K562 (cell line): ENCODE measurements at regions not wholly inside any gene's neighbourhood (a gene's known extent, or its start where the extent isn't known, plus 50 kb on each side); places are given as distances from the start of the nearest gene placed in this dataset.

ENCODE experiments used
- ATAC-seq: fragments of 200-7000 bp; cut with Tn5 transposase; 3 replicates; pipeline ENCODE4 v1.9.1; 2020; ENCODE audit warnings: moderate library complexity
- BruUV-seq: library from RNA; stranded (reverse); fragments of 400-500 nt; replicated peaks from 2 replicates; lab custom pipeline; 2021; lab: Mats Ljungman, UMichigan
- CTCF ChIA-PET: fragments of 300-600 bp; formaldehyde crosslinking; extraction: SDS; loops from one replicate; lab custom pipeline; 2021; ENCODE audit warnings: low intra/inter-chr PET ratio; lab: Yijun Ruan, JAX
- POLR2A ChIA-PET: fragments of 300-600, 350-650 bp; sonication (Branson Sonifier 250); formaldehyde crosslinking; extraction: SDS; loops from one replicate; lab custom pipeline; 2021; ENCODE audit warnings: antibody characterized with exemption, inconsistent platforms; lab: Yijun Ruan, JAX
- DNase-seq, 4 experiments: peaks; one replicate each; pipeline versions ENCODE4 v3.0.0 to v3.0.0-alpha.2; 2011 to 2018; ENCODE audit warnings: low spot score in 3 of 4, mixed read lengths in 3 of 4; ENCODE audit errors: extremely low read depth in 1 of 4
- FAIRE-seq: peaks from 2 replicates; lab custom pipeline; 2011; peaks lifted over from hg19 to GRCh38; lab: Jason Lieb, UNC
- H2AFZ ChIP-seq: 2 replicates; pipeline ENCODE4 v1.6.0; 2011; ENCODE audit warnings: low read depth, low read length, control low read depth, inconsistent platforms
- H3K27ac ChIP-seq: fragments of 200-600 bp; 3 replicates; pipeline ENCODE4 v1.8.0; 2011; ENCODE audit warnings: low read depth, mild to moderate bottlenecking, control low read depth, inconsistent platforms, low read length, moderate library complexity, mixed read lengths; ENCODE audit errors: extremely low read depth
- H3K27me3 ChIP-seq, 2 experiments: fragments of 300-600 bp in 1 of 2; 2 replicates in 1 of 2; 3 replicates in 1 of 2; pipeline versions ENCODE4 v1.6.0 to v1.8.0; 2011; ENCODE audit warnings: inconsistent platforms in 2 of 2, low read length in 2 of 2, mild to moderate bottlenecking in 1 of 2, mixed read lengths in 1 of 2, moderate library complexity in 1 of 2; ENCODE audit not compliant: control insufficient read depth in 2 of 2, insufficient read depth in 2 of 2
- H3K36me3 ChIP-seq: fragments of 300-600 bp; 3 replicates; pipeline ENCODE4 v1.8.0; 2011; ENCODE audit warnings: mild to moderate bottlenecking, low read length, inconsistent platforms; ENCODE audit not compliant: control insufficient read depth, insufficient read depth
- H3K4me1 ChIP-seq, 2 experiments: fragments of 200-600 bp in 1 of 2; replicated peaks in 1 of 2; 2 replicates in 1 of 2; 3 replicates in 1 of 2; pipeline versions ENCODE4 v1.5.1 to v1.8.0; 2011; ENCODE audit warnings: inconsistent platforms in 2 of 2, low read length in 2 of 2, mild to moderate bottlenecking in 1 of 2, mixed read lengths in 1 of 2, moderate library complexity in 1 of 2; ENCODE audit not compliant: control insufficient read depth in 2 of 2, insufficient read depth in 2 of 2
- H3K4me2 ChIP-seq: 2 replicates; pipeline ENCODE4 v1.6.1; 2011; ENCODE audit warnings: low read length, control low read depth, inconsistent platforms, mixed read lengths; ENCODE audit not compliant: insufficient read depth
- H3K4me3 ChIP-seq: fragments of 200-600 bp; sonication (generic), shearing (Covaris generic); 2 replicates; pipeline ENCODE4 v1.5.1; 2016; ENCODE audit warnings: control low read depth, inconsistent platforms
- H3K79me2 ChIP-seq: fragments of 200-600 bp; 3 replicates; pipeline ENCODE4 v1.8.0; 2011; ENCODE audit warnings: low read length, inconsistent platforms; ENCODE audit not compliant: control insufficient read depth, insufficient read depth
- H3K9ac ChIP-seq, 2 experiments: 2 replicates each; pipeline versions ENCODE4 v1.6.0 to v1.6.1; 2011; ENCODE audit warnings: low read depth in 2 of 2, low read length in 2 of 2, control low read depth in 1 of 2, inconsistent platforms in 1 of 2, mild to moderate bottlenecking in 1 of 2, mixed read lengths in 1 of 2; ENCODE audit not compliant: insufficient read depth in 1 of 2
- H3K9me1 ChIP-seq: one replicate; pipeline ENCODE4 v1.6.0; 2011; ENCODE audit warnings: inconsistent platforms, mild to moderate bottlenecking, low read length, moderate library complexity; ENCODE audit not compliant: control insufficient read depth, insufficient read depth
- H3K9me3 ChIP-seq: replicated peaks from 2 replicates; pipeline ENCODE4 v1.5.1; 2011; ENCODE audit warnings: low read depth, low read length, inconsistent platforms; ENCODE audit not compliant: control insufficient read depth, insufficient read depth
- H4K20me1 ChIP-seq: replicated peaks from 2 replicates; pipeline ENCODE4 v1.6.1; 2011; ENCODE audit warnings: low read length, inconsistent platforms, mixed read lengths; ENCODE audit not compliant: control insufficient read depth, insufficient read depth
- ARID1B ChIP-seq: fragments of 450-650 bp; IDR thresholded peaks from 2 replicates; pipeline ENCODE4 v1.6.1; 2016; ENCODE audit warnings: antibody characterized with exemption, mild to moderate bottlenecking, inconsistent platforms
- CHCHD3 ChIP-seq: fragments of 250-450 bp; sonication (Bioruptor Pico); IDR thresholded peaks from 2 replicates; pipeline ENCODE4 v2.1.2; 2022; ENCODE audit warnings: mild to moderate bottlenecking
- ESRRA ChIP-seq: fragments of 450-650 bp; IDR thresholded peaks from 2 replicates; pipeline ENCODE4 v1.6.1; 2014; ENCODE audit warnings: low read depth, mild to moderate bottlenecking, moderate library complexity, borderline replicate concordance
- FOSL1 ChIP-seq: fragments of 200-800 bp; sonication (Bioruptor generic); conservative IDR thresholded peaks from 2 replicates; pipeline ENCODE4 v1.6.1; 2016; ENCODE audit warnings: missing genetic modification characterization, missing compliant biosample characterization
- FOXA3 ChIP-seq, 2 experiments: fragments of 450-650 bp in 1 of 2; sonication (generic) in 1 of 2; formaldehyde crosslinking; IDR thresholded peaks in 1 of 2; conservative IDR thresholded peaks in 1 of 2; 2 replicates each; pipeline versions ENCODE4 v1.4.0 to v1.8.0; 2020 to 2022; ENCODE audit warnings: mild to moderate bottlenecking in 2 of 2, missing genetic modification reagents in 1 of 2
- GATA2 ChIP-seq: sonication (generic); formaldehyde crosslinking; IDR thresholded peaks from 2 replicates; pipeline ENCODE4 v1.4.0; 2020; ENCODE audit warnings: mild to moderate bottlenecking, missing genetic modification reagents
- ILF3 ChIP-seq: fragments of 450-650 bp; IDR thresholded peaks from 2 replicates; pipeline ENCODE4 v1.6.1; 2018; ENCODE audit warnings: antibody characterized with exemption, mild to moderate bottlenecking, moderate library complexity, borderline replicate concordance
- MAFF ChIP-seq: IDR thresholded peaks from 2 replicates; pipeline ENCODE4 v1.6.1; 2012; ENCODE audit warnings: low read length, improper control_type of control experiment
- MTA1 ChIP-seq: fragments of 450-650 bp; IDR thresholded peaks from 2 replicates; pipeline ENCODE4 v1.6.1; 2017; ENCODE audit warnings: borderline replicate concordance
- POLR3A ChIP-seq: IDR thresholded peaks from 2 replicates; pipeline ENCODE4 v1.6.1; 2011; ENCODE audit warnings: borderline replicate concordance, mild to moderate bottlenecking, moderate library complexity; ENCODE audit not compliant: insufficient read length, insufficient read depth; ENCODE audit errors: extremely low read depth
- RBM17 ChIP-seq: fragments of 200-400 bp; formaldehyde crosslinking; IDR thresholded peaks from 2 replicates; pipeline ENCODE4 v1.6.1; 2017; ENCODE audit warnings: low read depth, mild to moderate bottlenecking, low read length, borderline replicate concordance
- TFAM ChIP-seq: fragments of 250-450 bp; sonication (Bioruptor Pico); conservative IDR thresholded peaks from 2 replicates; pipeline ENCODE4 v1.5.0; 2021; ENCODE audit warnings: mild to moderate bottlenecking, moderate library complexity
- ZNF316 ChIP-seq: fragments of 450-650 bp; IDR thresholded peaks from 2 replicates; pipeline ENCODE4 v1.6.1; 2016
- ZNF449 ChIP-seq: fragments of 250-450 bp; sonication (Bioruptor Pico); IDR thresholded peaks from 2 replicates; pipeline ENCODE4 v1.8.0; 2022; ENCODE audit warnings: moderate library complexity, mild to moderate bottlenecking, inconsistent platforms
- ZNF699 ChIP-seq: fragments of 250-450 bp; sonication (Bioruptor Pico); IDR thresholded peaks from 2 replicates; pipeline ENCODE4 v1.8.0; 2021; ENCODE audit warnings: mild to moderate bottlenecking, moderate library complexity; ENCODE audit not compliant: insufficient replicate concordance
- WGBS: fragments of 100-300 bp; shearing (Covaris generic); methylation state at CpG from one replicate; pipeline ENCODE4 v1.1.6; 2016; ENCODE audit warnings: low coverage, mixed read lengths; ENCODE audit not compliant: insufficient coverage; ENCODE audit errors: missing lambda C conversion rate; 5-methylcytosine and 5-hydroxymethylcytosine counted together
- in situ Hi-C: fragments of 300-500 bp; cut with MboI; formaldehyde crosslinking; loops from 4 replicates; pipeline ENCODE4 v1.15.0; 2018; ENCODE audit warnings: inconsistent platforms, mixed read lengths
- intact Hi-C: fragments of 100-400 bp; cut with micrococcal nuclease; formaldehyde crosslinking; loops from 2 replicates; pipeline ENCODE4 v1.14.2; 2022
- TF ChIP-seq, protein P1 (sequence below): fragments of 450-650 bp; conservative IDR thresholded peaks from 2 replicates; pipeline ENCODE4 v1.6.1; 2016; ENCODE audit warnings: missing genetic modification characterization, low read depth, mild to moderate bottlenecking, missing compliant biosample characterization, moderate library complexity
- TF ChIP-seq, protein P2 (sequence below): IDR thresholded peaks from 2 replicates; pipeline ENCODE4 v1.6.1; 2011; ENCODE audit warnings: borderline replicate concordance, low read depth, mild to moderate bottlenecking, moderate library complexity, low read length; ENCODE audit not compliant: insufficient read depth, poor library complexity, severe bottlenecking

DNA sequence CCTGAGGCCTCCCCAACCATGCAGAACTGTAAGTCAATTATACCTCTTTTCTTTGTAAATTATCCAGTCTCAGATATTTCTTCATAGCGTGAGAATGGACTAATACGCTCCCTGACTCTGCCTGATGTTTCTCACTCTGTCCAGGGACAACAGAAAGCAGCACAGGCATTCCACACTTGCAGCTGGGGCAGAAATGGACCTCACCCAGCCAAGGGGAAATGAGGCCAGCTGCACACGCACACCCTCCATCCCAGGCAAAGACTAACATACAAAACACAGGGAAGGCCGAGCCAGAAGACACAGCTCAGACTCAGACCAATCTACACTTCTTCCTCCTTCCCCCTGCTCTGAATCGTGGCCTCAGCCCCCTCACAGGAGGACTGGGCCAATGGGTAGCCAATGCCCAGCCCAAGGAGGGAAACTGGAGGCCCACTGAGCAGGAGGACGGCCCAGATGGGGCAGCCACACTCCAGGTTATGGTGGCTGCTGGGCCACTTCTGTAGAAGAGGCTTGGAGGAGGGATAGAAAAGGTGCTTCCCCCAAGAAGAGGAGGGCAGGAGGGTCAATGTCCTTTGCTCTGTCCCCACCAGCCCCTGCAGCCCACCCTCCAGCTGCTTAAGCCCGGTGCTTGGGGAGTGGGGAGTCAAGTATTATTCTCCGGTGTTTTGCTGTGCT is 228.4 kb downstream of the NPHP4 start:
- no peak overlapping the region for H3K4me2 ChIP-seq
- H3K27ac ChIP-seq = no peak overlapping the region
- H3K9me3 ChIP-seq = no peaks in the 10 kb centered on the region; the same call in 1 of the 2 replicates
- in situ Hi-C loops (no loop called here), intact Hi-C loops (no loop called here)
- no peak overlapping the region for H2AFZ ChIP-seq
- ATAC-seq = no peak
- no peaks in the 10 kb centered on the region for H3K36me3 ChIP-seq
- BruUV-seq = no TSS peak
- H3K9me1 ChIP-seq = no peaks in the 10 kb centered on the region
- ChIA-PET POLR2A (interaction anchor here (1.3 kb wide), 1 partner anchor 15 kb away, joined by 4 read pairs; no protein-coding TSS in a partner anchor), CTCF (no interaction called here)
- DNase-seq = no peak
- H4K20me1 ChIP-seq = no peaks in the 10 kb centered on the region
- TF ChIP-seq POLR3A = no peak
- no peak for TF ChIP-seq RBM17
- TF ChIP-seq MAFF = no peak
- TF ChIP-seq ARID1B = no peak
- TF ChIP-seq CHCHD3 (CRISPR knock-in tag) = no peak
- no peak for TF ChIP-seq MTA1
- TF ChIP-seq ZNF449 (CRISPR knock-in tag) = no peak
- TF ChIP-seq, protein P1, sequence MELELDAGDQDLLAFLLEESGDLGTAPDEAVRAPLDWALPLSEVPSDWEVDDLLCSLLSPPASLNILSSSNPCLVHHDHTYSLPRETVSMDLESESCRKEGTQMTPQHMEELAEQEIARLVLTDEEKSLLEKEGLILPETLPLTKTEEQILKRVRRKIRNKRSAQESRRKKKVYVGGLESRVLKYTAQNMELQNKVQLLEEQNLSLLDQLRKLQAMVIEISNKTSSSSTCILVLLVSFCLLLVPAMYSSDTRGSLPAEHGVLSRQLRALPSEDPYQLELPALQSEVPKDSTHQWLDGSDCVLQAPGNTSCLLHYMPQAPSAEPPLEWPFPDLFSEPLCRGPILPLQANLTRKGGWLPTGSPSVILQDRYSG (tag) = no peak
- no peak for TF ChIP-seq FOXA3 (CRISPR knock-in tag; conservative IDR thresholded peaks at IDR 0.05 in 1 of 2, IDR thresholded peaks at IDR 0.05 in 1 of 2)
- no peak for TF ChIP-seq FOSL1 (tag)
- TF ChIP-seq TFAM (CRISPR knock-in tag) = no peak
- TF ChIP-seq GATA2 (CRISPR knock-in tag) = no peak
- TF ChIP-seq ZNF699 (CRISPR knock-in tag) = no peak
- no peak for TF ChIP-seq ILF3
- TF ChIP-seq ESRRA = no peak
- TF ChIP-seq ZNF316 = no peak
- TF ChIP-seq, protein P2, sequence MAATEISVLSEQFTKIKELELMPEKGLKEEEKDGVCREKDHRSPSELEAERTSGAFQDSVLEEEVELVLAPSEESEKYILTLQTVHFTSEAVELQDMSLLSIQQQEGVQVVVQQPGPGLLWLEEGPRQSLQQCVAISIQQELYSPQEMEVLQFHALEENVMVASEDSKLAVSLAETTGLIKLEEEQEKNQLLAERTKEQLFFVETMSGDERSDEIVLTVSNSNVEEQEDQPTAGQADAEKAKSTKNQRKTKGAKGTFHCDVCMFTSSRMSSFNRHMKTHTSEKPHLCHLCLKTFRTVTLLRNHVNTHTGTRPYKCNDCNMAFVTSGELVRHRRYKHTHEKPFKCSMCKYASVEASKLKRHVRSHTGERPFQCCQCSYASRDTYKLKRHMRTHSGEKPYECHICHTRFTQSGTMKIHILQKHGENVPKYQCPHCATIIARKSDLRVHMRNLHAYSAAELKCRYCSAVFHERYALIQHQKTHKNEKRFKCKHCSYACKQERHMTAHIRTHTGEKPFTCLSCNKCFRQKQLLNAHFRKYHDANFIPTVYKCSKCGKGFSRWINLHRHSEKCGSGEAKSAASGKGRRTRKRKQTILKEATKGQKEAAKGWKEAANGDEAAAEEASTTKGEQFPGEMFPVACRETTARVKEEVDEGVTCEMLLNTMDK = no peak
- under 1% methylated on average over 8 of the region's 8 CpGs for WGBS
- no peak for FAIRE-seq
- H3K9ac ChIP-seq = no peak overlapping the region
- no peak overlapping the region for H3K4me3 ChIP-seq
- peaks cover 11 to 46% of the 10 kb centered on the region in 2 experiments for H3K27me3 ChIP-seq
- H3K4me1 ChIP-seq = no peaks in the 10 kb centered on the region
- H3K79me2 ChIP-seq = no peaks in the 10 kb centered on the region
